Activated CD8-positive, alpha-beta memory T cell treated with anti-CD3 and anti-CD28 coated beads for 48 hours (primary cell): ENCODE measurements at regions not wholly inside any gene's neighbourhood (a gene's known extent, or its start where the extent isn't known, plus 50 kb on each side); places are given as distances from the start of the nearest gene placed in this dataset.

Experiments
- DNase-seq, 3 experiments: peaks; one replicate each; pipeline ENCODE4 v3.0.0-alpha.2; 2020; ENCODE audit warnings: low read depth in 2 of 3, low spot score in 2 of 3

DNA sequence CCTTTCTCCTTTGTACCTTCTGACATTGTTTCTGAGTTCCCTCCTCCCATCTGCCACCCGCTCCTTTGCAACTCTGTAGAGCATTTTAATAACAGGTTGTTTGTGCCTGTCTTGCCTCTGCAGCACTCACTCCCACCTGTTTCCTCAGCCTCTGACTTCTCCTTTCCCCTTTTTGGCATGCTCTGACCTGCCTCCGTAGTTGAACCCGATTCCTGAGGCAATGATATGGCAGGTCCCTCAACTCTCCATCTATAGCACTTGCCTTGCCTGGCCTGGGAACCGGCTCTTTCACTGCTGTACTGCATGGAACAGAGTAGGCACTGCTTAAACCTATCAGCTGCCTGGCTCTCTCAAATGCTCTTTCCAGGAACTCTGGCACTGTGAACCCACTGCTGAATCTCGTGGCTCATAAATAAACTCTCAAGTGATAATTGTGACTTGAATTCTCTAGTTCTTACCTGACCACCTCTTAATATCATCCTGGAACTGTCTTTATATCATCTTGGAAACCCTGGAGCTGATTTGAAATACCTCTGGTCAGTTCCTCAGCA, 50.3 kb downstream of the UTRN start:
- no peak for DNase-seq

DNA sequence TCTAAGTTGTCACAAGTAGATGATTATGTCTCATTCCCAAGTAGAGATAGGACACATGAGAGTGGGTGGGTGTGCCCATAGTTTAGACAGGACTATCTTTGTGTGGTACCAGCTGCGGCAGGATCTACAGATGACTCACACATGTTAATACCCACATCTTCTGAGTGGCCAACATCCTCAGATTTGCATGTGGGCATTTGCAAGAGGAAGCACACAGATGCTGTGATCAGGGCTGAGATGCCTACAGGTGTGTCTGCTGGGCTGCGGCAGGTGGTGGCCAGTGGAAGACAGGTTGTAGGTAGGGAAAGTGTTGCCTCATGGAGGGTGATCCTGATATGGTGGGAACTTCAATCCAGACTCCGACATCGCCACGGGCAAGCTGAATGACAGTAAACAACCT, 50.8 kb downstream of the UTRN start:
- DNase-seq: no peak

DNA sequence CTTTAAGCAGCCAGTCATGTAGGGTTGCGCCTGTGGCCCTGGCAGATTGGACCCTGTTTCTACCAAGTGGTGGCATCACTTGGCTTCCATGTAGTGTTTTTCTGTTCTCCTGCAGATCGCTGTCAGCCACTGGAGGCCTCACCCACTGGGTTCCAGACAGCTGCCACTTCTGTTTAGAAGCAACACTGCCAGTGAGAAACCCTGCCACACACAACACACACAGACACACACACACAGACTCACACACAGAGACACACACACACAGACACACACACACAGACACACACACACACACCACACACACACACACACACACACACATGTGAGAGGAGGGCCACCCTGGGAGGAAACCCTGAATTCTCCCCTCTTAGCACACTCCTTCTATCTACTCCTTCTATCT, 51.8 kb downstream of the UTRN start:
- DNase-seq: no peak

DNA sequence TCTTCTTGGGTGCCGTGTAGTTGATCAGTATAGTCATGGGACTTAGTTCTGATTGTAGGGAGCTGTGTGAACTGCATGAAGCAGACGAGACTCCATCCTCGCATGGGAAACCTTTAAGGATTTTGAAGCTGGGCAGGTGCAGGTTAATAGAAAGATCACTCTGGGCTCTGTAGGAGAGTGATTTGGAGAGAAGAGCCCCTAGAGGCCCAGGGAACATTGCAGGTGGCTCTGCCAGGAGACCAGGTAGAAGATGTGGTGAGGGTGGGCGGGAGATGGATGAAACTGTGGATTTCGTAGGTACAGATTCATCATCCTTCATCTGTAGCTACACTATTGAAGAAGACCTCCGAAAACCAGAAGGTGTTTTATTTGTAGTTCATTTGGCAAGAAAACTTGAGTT, 53.3 kb downstream of the UTRN start:
- no peak for DNase-seq

DNA sequence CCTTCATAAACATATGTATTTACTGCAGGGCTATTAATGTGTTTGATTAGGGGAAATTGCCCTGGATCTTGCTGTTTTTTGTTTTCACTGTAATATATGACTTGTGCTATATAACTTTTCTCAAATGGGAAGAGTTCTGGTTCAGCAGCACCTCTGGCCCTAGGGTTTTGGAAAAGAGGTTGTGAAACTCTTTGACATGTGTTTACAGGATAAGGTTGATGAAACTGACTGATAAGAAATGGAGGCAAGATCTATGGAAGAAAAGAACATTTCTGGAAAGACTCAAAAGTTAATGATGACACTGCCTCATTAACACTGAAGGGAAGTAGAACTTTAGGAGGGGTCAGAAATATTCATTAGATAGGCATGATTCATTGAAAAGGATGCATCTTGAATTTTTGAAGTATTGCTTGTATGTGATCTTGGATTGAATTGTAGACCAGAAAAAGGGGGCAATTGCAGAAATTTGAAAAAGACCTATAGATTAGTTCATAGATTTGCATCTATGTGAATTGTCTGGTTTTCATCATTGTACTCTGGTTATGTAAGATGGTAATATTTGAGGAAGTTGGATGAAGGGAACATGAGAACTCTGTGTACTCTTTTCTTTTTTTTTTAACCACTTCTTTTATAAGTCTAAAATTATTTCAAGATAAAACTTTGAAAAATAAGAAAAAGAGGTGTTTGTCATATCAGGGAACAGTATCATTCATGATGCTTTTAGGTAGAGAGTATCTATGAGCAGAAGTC, 54.0 kb downstream of the UTRN start:
- no peak for DNase-seq

DNA sequence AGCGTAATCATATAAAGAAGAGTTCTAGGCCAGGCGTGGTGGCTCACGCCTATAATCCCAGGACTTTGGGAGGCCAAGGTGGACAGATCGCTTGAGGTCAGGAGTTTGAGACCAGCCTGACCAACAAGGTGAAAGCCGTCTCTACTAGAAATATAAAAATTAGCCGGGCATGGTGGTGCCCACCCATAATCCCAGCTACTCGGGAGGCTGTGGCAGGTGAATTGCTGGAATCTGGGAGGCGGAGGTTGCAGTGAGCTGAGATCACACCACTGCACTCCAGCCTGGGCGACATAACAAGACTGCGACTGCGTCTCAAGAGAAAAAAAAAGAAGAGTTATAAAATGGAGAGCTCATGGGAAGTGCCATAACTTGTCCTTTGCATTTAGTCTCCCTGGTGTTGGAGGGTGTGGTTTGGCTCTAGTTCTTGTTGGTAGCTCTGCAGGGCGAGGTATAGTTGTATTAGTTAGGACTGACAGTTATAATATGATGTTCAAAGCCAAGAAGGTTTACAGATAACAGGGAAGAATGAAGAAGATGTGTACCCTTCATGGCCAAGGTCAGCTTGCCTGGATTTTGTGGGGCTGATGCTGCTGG, 54.8 kb downstream of the UTRN start:
- no peak for DNase-seq

DNA sequence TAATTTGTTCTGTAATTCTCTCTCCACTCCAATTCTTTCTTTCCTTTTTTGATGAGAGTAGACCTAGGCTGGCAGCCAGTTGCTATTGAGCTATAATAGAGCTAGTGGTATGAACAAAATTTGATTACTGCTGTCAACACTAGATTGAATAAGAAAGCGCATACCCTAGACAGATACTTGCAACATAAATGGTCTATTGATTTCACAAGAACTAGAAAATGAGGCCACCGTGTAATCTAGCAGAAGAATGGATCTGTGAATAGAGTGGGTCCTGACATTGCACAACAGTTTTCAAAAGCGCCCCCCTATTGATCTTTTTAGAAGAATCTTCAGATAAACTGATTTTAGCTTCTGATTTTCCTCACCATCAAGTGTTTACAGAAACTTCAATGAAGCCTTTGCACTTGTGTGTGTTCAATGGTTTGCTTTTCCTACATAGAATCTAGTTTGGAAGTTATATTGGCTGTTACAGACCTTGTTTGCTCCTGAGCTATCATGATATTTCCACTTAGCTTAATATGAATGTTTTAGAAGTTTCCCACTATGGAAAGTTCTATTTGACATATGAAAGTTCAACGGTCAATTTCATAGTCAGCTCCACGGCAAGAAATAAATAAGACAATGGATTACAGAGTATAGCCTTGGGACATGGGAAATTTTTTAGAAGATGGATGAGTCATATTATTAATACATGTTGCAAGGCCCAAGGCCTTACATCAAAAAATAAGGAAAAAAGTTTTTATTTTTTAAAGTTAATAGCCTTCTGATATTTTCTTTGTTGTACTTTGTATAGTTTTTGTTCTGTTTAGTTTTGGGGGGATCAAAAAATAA, 55.6 kb downstream of the UTRN start:
- no peak for DNase-seq

DNA sequence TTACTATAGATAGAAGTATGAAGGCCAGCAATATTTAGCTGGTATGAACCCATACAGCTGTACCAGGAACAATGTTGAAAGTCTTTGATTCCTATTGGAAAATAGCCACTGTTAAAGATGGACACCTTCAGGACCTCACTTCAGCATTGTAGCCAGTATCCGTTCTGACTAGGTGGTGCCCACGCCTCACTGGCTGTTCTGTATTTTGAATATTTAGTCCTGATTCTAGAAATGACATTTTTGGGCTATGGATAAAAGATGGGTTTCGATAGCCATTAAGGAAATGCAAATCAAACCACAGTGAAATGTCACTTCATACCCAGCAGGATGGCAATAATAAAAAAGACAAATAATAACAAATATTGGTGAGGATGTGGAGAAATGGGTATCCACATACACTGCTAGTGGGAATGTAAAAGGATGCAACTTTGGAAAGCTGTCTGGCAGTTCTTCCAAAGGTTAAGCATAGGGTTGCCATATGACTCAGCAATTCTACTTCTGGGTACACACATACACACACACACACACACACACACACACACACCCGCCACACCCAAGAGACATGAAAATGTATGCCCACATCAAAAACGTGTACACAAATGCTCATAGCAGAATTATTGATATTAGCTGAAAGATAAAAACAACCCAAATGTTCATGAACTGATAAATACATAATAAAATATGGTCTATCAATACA, 56.8 kb downstream of the UTRN start:
- no peak for DNase-seq

DNA sequence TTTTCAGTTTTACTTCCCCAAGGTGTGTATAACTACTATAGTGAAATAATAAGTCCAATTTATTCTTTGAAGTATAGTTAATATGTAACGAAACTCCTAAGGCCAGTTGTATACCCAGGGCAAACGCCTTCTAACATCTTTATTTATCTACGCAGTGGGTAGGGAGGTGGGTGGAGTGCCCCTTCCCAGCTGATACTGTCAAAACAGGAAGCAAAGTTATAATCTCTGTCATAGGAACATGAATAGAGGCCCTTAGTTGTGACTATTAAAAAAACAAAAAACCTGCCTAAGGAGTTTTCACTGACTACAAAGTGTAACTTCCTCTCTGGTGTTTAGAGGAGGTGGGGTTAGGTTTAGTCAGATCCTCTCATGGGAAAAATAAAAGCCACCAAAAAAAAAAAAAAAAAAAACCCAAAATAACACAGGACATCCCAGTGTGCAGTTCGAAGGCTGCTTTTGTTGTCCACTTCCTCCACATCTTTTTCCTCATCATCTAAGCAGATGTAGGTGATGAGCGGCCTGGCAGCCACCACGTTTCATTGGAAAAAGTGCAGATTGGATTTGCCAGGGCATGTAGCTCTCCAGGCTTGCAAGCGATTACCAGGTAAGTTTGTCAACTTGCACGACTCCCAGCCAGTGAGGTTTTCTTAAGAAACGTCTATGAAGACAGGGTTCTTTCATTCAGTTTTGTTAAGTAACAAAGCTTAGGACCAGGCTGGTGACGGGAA, 58.7 kb downstream of the UTRN start:
- no peak for DNase-seq

DNA sequence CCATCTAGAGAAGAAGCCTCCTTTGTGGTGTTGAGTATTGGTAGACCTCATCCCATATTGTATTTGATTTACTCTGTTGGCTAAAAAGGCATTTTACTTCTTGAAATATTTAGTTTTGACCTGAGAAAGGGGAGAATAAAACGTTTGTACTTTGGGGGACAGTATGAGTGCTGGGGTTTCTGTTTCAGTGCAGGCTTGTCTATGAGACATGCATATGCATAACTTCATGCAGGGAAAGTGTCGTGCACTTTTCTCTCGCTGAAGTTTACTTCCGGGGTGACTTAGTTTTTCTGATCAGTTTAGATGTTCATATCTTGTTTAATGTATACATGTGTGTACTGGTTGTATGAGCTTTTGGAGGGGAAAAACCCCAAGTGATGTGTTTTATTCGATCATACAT, 59.5 kb downstream of the UTRN start:
- no peak for DNase-seq

DNA sequence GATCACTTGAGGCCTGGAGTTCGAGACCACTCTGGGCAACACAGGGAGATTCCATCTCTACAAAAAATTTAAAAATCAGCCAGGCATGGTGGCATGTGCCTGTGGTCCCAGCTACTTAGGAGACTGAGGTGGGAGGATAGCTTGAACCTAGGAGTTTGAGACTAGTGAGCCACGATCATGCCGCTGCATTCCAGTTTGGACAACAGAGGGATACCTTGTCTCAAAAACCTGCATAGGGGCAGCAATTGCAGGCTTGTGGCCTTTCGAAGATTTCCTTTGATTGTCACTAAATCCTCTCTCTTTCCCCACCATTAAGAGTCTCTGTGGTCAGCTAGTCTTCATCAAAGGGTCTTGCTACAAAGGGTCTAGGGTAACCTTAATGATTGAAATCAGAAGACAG, 60.3 kb downstream of the UTRN start:
- DNase-seq: no peak

DNA sequence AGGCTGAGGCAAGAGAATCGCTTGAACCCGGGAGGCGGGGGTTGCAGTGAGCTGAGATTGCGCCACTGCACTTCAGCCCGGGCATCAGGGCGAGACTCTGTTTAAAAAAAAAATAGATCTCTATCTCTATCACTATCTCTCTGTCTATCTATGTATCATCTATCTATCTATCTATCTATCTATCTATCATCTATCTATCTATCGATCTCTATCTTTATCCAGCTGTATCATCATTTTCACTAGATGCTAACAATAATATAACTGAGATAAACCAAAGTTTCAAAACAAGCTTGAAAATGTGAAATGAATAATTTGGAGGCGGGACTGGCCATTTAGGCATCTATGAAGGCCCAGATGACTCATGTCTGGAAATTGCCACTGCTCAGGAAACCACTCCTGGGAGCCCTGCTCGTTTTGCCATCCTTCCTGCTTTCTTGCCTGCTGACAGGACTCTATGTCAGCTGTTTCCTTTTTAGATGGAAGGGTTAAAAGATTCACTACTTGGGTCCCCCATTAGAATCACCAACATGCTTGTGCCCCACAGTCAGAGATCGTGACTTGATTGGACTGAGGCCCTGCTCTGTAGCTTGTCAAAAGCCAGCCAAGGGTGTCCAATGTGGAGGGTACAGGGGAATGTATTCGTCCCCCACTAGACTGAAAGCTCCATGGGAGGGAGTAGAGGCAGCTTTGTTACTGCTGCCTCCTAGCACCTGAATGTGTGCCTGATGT, 61.7 kb downstream of the UTRN start:
- DNase-seq: no peak

DNA sequence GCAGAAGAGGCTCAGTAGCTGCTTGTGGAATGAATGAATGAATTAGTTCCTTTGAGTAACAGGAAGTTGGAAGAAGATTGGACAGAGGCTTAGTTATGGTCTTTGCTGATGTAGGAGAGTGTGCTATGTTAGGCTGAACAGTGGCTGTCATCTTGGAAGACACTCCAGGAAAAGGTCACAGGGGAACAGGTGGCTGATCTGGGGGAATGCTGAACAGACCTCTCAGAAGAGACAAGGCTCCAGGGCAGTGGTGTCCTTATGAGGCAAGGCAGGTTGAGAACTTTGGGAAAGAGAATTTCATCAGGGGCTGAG, 62.3 kb downstream of the UTRN start:
- no peak for DNase-seq

DNA sequence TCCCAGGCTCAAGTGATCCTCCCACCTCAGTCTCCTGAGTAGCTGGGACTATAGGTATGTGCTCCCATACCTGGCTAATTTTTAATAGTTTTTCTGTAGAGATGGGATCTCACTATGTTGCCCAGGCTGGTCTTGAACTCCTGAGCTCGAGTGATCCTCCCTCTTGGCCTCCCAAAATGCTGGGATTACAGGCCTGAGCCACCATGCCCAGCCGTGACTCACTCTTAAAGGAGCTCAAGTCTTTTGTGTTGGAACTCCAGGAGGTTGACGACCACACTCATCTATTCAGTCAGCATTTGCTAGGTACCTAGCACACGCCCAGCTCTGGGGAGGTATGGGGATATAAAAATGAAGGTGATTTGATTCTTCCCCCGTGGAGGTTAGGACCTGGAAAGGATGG, 62.8 kb downstream of the UTRN start:
- DNase-seq: no peak

DNA sequence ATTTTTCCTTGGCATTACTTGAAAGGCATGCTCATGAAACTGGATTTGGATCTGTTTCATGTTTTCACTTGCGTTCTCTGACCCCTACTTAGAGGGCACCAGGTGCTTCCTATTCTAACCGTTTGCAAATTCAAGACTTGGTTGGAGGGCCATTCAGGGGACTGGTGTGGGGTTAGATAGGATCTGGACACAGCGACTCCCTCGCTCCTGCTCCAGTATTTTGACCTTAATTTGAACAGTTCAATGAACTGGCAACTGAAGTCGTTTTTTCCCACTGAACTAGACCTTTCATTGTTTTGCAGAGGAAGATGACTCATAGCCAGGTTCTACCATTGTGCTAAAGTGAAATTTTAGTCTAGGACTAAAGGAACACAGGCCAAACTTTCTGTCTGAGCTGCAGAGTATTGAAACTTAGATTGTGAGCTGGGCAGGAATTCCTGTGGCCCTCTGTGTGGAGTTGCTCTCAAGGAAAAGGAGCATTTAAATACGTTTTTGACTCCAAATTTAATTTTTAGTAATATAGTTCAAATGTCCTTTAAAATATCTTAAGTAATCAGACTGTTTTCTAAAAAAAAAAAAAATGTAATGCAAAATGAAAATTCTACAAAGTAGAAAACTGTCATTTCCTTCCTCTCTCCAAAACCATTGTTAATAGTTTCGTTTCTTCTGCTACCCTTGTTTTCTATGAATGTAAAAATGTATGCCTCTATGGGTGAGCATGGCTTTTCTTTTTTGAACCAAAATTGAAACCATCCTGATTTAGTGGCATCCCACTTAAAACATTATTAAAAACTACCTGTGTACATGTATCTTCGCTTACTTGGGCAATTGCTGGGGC, 64.8 kb downstream of the UTRN start:
- no peak for DNase-seq

DNA sequence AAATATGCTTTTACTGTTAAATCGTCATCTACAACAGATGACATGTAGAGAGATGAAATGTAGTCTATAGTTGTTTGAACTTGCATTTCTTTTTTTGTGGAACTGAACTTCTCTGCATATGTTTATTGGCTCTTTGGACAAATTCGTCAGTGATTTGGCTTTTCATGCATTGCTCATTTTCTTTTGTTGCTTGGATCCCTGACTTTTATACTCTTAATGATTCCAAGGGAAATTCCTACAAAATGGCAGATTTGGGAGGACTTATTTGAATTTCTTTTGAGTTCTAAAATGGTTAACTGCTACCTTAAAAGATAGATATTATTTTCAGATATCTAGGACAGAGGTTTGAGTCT, 65.4 kb downstream of the UTRN start:
- DNase-seq: no peak

DNA sequence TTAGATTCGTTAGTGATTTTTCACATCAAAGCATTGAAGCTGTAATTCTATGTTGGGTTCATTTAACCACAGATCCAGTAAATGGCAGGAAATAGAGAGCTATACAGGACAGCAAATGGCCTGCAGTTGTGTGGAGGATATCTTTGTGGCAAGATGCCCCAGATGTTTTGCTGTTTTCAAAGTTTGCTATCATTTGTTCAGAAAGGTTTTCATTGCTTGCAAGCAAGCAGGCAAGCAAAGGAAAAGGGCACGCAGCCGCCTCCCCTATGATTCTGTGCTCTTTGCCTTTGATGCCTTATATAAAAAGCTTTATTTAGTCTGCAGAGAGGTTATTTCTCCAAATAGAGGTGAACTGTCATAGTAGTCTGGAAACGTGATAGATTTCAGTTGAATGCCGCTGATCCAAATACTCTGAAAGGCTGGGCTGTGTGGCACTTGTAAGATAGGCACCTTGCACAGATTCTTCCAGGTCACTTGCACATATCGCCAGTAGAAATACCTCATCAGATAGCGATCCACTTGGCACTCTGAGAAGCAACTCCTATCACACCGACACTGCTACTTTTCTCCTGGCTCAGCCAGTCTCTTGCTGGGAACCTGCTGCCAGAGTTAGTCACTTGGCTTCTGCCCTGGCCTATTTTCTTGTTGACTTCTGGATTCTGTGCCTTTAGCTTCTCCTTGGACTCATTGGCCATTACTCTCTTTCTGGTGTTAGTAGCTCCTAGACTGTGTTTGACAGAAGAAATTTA, 66.4 kb downstream of the UTRN start:
- DNase-seq: no peak

DNA sequence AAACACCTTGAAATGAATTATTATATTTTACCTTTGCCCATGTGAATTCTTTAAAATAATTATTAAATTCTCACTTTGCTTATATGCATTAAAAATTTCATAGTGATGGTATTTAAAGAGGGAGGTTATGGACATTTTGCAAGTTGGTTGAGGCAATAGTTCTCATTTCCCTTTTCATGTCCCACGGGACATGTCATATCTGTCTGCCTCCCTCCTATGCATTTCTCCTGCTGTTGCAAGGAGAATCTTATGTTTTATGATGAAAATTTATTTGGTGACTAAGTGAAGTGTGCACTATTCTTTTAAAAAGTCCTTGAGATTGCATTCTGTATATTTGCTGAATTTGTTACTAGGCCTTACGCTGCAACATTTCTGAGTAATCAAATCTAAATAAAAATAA, 67.2 kb downstream of the UTRN start:
- no peak for DNase-seq

DNA sequence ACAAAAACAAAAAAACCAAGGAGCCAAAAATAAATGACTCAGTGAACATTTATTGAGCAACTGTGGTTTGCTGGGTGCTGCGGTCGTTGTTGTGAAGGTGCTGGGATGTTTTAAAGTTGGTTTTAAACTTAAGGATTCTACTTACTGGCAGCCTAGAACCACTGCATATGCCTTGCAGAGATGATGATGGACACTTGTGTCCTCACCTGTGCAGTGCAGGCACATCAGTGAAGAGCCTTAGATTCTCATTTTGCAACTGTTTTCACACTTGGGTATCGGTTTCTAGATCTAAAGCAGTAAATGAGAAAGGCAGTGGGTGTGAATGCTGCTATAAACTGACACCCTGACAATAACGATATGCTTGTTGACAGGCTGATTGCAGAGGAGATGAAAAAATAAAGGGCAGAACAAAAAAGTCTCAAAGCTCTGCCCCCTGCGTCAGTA, 68.8 kb downstream of the UTRN start:
- DNase-seq: no peak
